Karpas-422 (cell line): ENCODE measurements at regions not wholly inside any gene's neighbourhood (a gene's known extent, or its start where the extent isn't known, plus 50 kb on each side); places are given as distances from the start of the nearest gene placed in this dataset.

ENCODE experiments used
- DNase-seq: peaks from one replicate; pipeline ENCODE4 v3.0.0-alpha.2; 2015
- H2AFZ ChIP-seq: fragments of 200-600 bp; sonication (generic); 2 replicates; pipeline ENCODE4 v1.6.1; 2014; ENCODE audit warnings: antibody characterized with exemption, low read length, mixed read lengths
- H3K27ac ChIP-seq: fragments of 200-600 bp; sonication (generic); 2 replicates; pipeline ENCODE4 v1.5.1; 2014; ENCODE audit warnings: mild to moderate bottlenecking, low read length, moderate library complexity
- H3K27me3 ChIP-seq: fragments of 200-600 bp; sonication (generic); 2 replicates; pipeline ENCODE4 v1.6.1; 2014; ENCODE audit warnings: low read length, mixed read lengths
- H3K36me3 ChIP-seq: fragments of 200-600 bp; sonication (generic); 2 replicates; pipeline ENCODE4 v1.6.1; 2014; ENCODE audit warnings: low read length, mixed read lengths; ENCODE audit not compliant: insufficient read depth
- H3K4me1 ChIP-seq: fragments of 200-600 bp; sonication (generic); 2 replicates; pipeline ENCODE4 v1.6.1; 2014; ENCODE audit warnings: mild to moderate bottlenecking, low read length, mixed read lengths
- H3K4me2 ChIP-seq: fragments of 200-600 bp; sonication (generic); 2 replicates; pipeline ENCODE4 v1.6.1; 2014; ENCODE audit warnings: low read length, low read depth, mild to moderate bottlenecking; ENCODE audit not compliant: poor library complexity, severe bottlenecking
- H3K4me3 ChIP-seq: fragments of 200-600 bp; sonication (generic); 2 replicates; pipeline ENCODE4 v1.5.1; 2014; ENCODE audit warnings: mild to moderate bottlenecking, antibody characterized with exemption, low read length, mixed read lengths
- H3K79me2 ChIP-seq: fragments of 200-600 bp; sonication (generic); 2 replicates; pipeline ENCODE4 v1.6.1; 2014; ENCODE audit warnings: mild to moderate bottlenecking, low read length, mixed read lengths
- H3K9ac ChIP-seq: fragments of 200-600 bp; sonication (generic); 2 replicates; pipeline ENCODE4 v1.6.0; 2014; ENCODE audit warnings: low read length
- H3K9me2 ChIP-seq: fragments of 200-600 bp; sonication (generic), shearing (Covaris generic); replicated peaks from 2 replicates; pipeline ENCODE4 v1.6.0; 2014; ENCODE audit warnings: mild to moderate bottlenecking, low read length, moderate library complexity; ENCODE audit not compliant: insufficient read depth
- H3K9me3 ChIP-seq: fragments of 300-700, 200-600 bp; sonication (generic); 2 replicates; pipeline ENCODE4 v1.6.1; 2014; ENCODE audit warnings: low read length, mixed read lengths
- H4K20me1 ChIP-seq: fragments of 200-600 bp; sonication (generic); 2 replicates; pipeline ENCODE4 v1.6.1; 2014; ENCODE audit warnings: mild to moderate bottlenecking, antibody characterized with exemption, low read length, low read depth; ENCODE audit not compliant: insufficient read depth

DNA sequence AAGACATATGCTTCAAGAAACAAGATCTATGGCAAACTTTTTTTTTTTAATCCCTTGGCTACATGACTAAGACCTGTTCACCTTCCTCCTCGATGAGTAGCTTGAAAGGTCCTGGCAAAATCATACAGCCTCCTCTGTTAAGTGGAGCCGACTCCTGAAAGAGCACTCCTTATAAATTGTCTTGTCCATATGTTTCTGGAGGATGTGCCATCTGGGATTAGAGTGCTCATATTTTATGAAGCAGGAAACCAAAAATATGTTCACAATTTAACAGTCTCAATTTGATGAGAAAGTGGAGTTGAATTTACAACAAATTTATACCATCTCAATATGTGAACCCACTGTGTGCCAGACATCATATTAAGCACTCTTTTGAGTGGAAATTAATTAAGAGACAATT, 912.1 kb upstream of the FAT3 start:
- H3K9me3 ChIP-seq, result peaks cover 45% of the 10 kb centered on the region
- no peak for DNase-seq
- H3K9me2 ChIP-seq, result peaks cover 6% of the 10 kb centered on the region; the same call in 1 of the 2 replicates
- no peak overlapping the region for H3K9ac ChIP-seq
- no peaks in the 10 kb centered on the region for H3K36me3 ChIP-seq
- no peaks in the 10 kb centered on the region for H3K4me1 ChIP-seq
- no peaks in the 10 kb centered on the region for H3K27me3 ChIP-seq
- H4K20me1 ChIP-seq, result no peaks in the 10 kb centered on the region
- no peak overlapping the region for H3K4me2 ChIP-seq
- H3K4me3 ChIP-seq, result no peak overlapping the region
- H2AFZ ChIP-seq, result no peak overlapping the region
- no peak overlapping the region for H3K27ac ChIP-seq
- no peaks in the 10 kb centered on the region for H3K79me2 ChIP-seq

DNA sequence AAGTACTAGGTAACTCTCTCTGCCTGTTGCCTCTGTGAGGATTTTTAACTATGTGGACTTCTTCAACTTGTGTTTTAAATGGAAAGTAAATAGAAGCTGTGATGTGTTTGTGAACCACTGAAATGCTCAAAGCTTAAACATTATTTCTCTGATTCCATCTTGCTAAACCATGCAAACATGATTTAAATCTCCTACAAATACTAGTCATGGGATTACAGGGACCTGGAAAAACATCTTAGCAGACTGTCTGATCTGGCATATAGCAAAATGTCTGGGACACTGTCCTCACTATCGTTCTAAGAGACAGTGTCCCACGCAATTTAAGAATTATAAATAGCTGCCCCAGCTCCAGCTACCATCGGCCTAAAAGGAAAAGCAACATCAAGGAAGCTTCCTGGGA, 914.5 kb upstream of the FAT3 start:
- H3K4me2 ChIP-seq, result no peak overlapping the region
- no peak for DNase-seq
- H2AFZ ChIP-seq, result no peak overlapping the region
- H3K9me2 ChIP-seq, result peaks cover 6% of the 10 kb centered on the region; the same call in 1 of the 2 replicates
- no peaks in the 10 kb centered on the region for H3K27me3 ChIP-seq
- no peaks in the 10 kb centered on the region for H4K20me1 ChIP-seq
- no peak overlapping the region for H3K9ac ChIP-seq
- H3K4me1 ChIP-seq, result no peaks in the 10 kb centered on the region
- no peak overlapping the region for H3K4me3 ChIP-seq
- peaks cover 57% of the 10 kb centered on the region for H3K9me3 ChIP-seq
- no peak overlapping the region for H3K27ac ChIP-seq
- H3K79me2 ChIP-seq, result no peaks in the 10 kb centered on the region
- no peaks in the 10 kb centered on the region for H3K36me3 ChIP-seq

DNA sequence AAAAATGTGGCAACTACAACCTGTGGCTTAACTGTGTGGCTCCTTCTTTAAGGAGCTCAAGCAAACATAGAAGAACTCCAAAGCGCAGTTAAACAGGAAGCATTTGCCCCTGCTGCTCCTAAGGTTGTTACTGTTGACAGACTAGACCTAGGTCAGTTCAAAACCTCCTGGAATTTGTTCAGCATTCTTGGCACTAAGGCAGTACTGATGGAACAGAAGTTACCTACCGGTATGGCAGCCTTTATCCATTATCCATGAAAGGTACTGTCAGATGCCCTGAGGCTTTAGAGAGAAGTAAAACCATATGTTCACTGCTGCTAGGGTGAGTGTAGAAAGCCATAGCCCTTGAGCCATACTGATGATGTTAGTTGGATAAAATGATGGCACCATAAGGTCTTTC, 916.5 kb upstream of the FAT3 start:
- no peak overlapping the region for H3K4me3 ChIP-seq
- H3K9me2 ChIP-seq, result no peaks in the 10 kb centered on the region

DNA sequence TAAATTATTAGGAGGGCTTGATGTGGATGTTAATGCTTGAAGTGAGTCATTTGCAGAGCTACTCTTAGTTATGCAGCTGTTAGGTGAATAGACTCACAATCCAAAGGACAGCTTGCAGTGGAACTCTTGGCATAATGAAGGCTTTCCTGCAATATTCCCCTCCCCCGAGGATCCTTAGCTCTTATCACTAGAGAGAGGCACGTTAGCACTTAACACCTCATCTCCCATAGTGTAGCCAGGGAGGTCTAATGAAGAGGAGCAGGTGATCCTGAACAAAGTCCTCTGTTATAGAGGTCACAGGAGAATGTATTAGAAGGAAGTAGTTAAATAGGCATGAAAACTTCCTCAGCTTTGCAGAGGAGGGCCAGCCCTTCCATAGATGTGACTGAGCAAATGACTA, 919.2 kb upstream of the FAT3 start:
- H3K4me3 ChIP-seq, result no peak overlapping the region
- no peaks in the 10 kb centered on the region for H4K20me1 ChIP-seq
- H3K27ac ChIP-seq, result no peak overlapping the region
- DNase-seq, result no peak
- no peaks in the 10 kb centered on the region for H3K27me3 ChIP-seq
- H3K4me2 ChIP-seq, result no peak overlapping the region
- peaks cover 36% of the 10 kb centered on the region for H3K9me3 ChIP-seq
- no peaks in the 10 kb centered on the region for H3K4me1 ChIP-seq
- 0 out of 2 replicates have a peak, but pooled peaks cover 3% of the 10 kb centered on the region for H3K9me2 ChIP-seq
- no peaks in the 10 kb centered on the region for H3K36me3 ChIP-seq
- no peak overlapping the region for H2AFZ ChIP-seq
- no peak overlapping the region for H3K9ac ChIP-seq
- H3K79me2 ChIP-seq, result no peaks in the 10 kb centered on the region

More for the DNA sequence above, 916.5 kb upstream of the FAT3 start:
- no peaks in the 10 kb centered on the region for H3K27me3 ChIP-seq
- no peak overlapping the region for H3K9ac ChIP-seq
- H2AFZ ChIP-seq, result no peak overlapping the region
- no peaks in the 10 kb centered on the region for H3K79me2 ChIP-seq
- no peak for DNase-seq
- H3K4me2 ChIP-seq, result no peak overlapping the region
- H3K4me1 ChIP-seq, result no peaks in the 10 kb centered on the region
- H3K27ac ChIP-seq, result no peak overlapping the region
- no peaks in the 10 kb centered on the region for H4K20me1 ChIP-seq
- peaks cover 61% of the 10 kb centered on the region for H3K9me3 ChIP-seq
- H3K36me3 ChIP-seq, result no peaks in the 10 kb centered on the region

DNA sequence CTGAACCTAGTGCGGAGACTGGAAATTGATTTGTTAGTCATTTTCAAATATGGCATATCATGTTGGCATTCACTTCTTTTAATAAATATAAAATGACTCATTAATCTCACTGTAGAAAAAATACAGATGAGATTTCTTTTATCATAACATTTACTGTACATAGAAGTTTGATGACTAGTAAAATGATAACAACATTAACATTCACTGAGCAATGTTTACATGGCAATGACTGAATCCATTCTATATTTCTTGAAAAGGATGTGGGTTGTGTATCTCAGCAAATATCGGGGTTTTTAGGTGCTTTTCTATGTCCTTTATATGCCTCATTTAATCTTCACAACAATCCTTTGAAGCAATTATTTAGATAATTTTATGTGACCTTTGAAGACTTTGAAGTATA, 920.9 kb upstream of the FAT3 start:
- H3K9ac ChIP-seq, result no peak overlapping the region
- DNase-seq, result no peak
- H3K4me1 ChIP-seq, result no peaks in the 10 kb centered on the region
- no peak overlapping the region for H3K4me2 ChIP-seq
- H3K36me3 ChIP-seq, result no peaks in the 10 kb centered on the region
- H3K9me3 ChIP-seq, result peaks cover 35% of the 10 kb centered on the region
- H4K20me1 ChIP-seq, result no peaks in the 10 kb centered on the region
- no peak overlapping the region for H3K4me3 ChIP-seq
- H3K9me2 ChIP-seq, result 0 out of 2 replicates have a peak, but pooled peaks cover 3% of the 10 kb centered on the region
- no peaks in the 10 kb centered on the region for H3K79me2 ChIP-seq
- H3K27me3 ChIP-seq, result no peaks in the 10 kb centered on the region
- H2AFZ ChIP-seq, result no peak overlapping the region
- no peak overlapping the region for H3K27ac ChIP-seq

DNA sequence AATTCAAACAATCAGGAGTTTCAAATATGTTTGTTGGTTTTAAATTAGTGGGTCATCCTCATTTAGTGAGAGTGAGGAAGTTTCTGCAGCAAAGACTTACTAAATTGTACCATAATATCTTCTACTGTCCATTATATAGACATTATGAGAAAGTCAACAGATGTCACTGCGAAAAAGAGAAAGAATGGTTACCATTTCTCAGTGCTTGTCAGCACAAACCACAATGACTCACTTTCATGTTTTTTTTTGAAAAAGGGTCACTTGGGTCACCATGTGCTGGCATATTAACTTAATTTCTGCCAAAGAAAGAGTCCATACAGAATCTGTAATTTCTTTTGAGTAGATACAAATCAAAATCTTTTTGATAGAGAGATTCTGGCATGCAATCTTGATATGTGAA, 924.6 kb upstream of the FAT3 start:
- Histone ChIP-seq H4K20me1 (no peaks in the 10 kb centered on the region), H3K27ac (no peak overlapping the region), H3K9me2 (peaks cover 3% of the 10 kb centered on the region; the same call in 1 of the 2 replicates), H3K9me3 (peaks cover 29% of the 10 kb centered on the region), H3K9ac (no peak overlapping the region), H3K79me2 (no peaks in the 10 kb centered on the region), H3K36me3 (no peaks in the 10 kb centered on the region), H3K4me2 (no peak overlapping the region), H3K4me1 (no peaks in the 10 kb centered on the region), H3K27me3 (no peaks in the 10 kb centered on the region), H3K4me3 (no peak overlapping the region), H2AFZ (no peak overlapping the region)
- no peak for DNase-seq

DNA sequence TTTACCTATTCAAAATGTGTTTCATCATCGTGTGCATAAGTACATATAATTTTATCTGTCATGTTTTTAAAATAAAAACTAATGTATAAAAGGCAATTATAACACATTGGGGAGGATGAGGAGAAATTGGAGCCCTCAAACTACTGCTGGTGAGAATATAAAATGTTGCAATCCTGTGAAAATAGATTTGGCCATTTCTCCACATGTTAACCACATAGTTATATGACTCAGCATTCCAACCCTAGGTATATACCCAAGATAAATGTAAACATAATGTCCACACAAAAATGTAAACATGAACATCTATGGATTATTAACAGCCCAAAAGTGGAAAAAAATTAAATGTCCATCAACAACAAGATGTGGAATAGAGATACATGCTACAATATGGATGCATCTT, 928.0 kb upstream of the FAT3 start:
- no peak for DNase-seq
- no peak overlapping the region for H3K4me2 ChIP-seq
- no peak overlapping the region for H3K27ac ChIP-seq
- no peaks in the 10 kb centered on the region for H3K36me3 ChIP-seq
- H3K9me3 ChIP-seq, result peaks cover 36% of the 10 kb centered on the region
- no peaks in the 10 kb centered on the region; the same call in 1 of the 2 replicates for H3K9me2 ChIP-seq
- H3K9ac ChIP-seq, result no peak overlapping the region
- H3K4me3 ChIP-seq, result no peak overlapping the region
- no peaks in the 10 kb centered on the region for H4K20me1 ChIP-seq
- no peaks in the 10 kb centered on the region for H3K79me2 ChIP-seq
- H3K27me3 ChIP-seq, result no peaks in the 10 kb centered on the region
- H2AFZ ChIP-seq, result no peak overlapping the region
- H3K4me1 ChIP-seq, result peaks cover 4% of the 10 kb centered on the region; the same call in 1 of the 2 replicates

DNA sequence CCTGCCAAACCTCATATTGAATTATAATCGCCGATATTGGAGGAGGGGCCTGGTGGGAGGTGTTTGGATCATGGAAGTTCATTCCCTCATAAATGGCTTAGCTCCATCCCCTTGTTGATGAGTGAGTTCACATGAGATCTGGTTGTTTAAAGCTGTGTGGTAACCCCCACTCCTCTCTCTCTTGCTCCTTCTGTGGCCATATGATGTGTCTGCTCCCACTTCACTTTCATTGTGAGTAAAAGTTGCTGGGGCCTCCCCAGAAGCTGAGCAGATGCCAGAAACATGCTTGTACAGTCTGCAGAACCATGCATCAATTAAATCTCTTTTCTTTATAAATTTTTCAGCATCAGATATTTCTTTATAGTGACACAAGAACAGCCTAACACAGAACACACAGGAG, 929.0 kb upstream of the FAT3 start:
- no peak overlapping the region for H3K9ac ChIP-seq
- no peak for DNase-seq
- H3K27me3 ChIP-seq, result no peaks in the 10 kb centered on the region
- H4K20me1 ChIP-seq, result no peaks in the 10 kb centered on the region
- no peaks in the 10 kb centered on the region for H3K79me2 ChIP-seq
- no peaks in the 10 kb centered on the region; the same call in 1 of the 2 replicates for H3K9me2 ChIP-seq
- no peak overlapping the region for H3K27ac ChIP-seq
- no peaks in the 10 kb centered on the region for H3K36me3 ChIP-seq
- H2AFZ ChIP-seq, result no peak overlapping the region
- H3K4me2 ChIP-seq, result no peak overlapping the region
- peaks cover 4% of the 10 kb centered on the region; the same call in 1 of the 2 replicates for H3K4me1 ChIP-seq
- no peak overlapping the region for H3K4me3 ChIP-seq
- peaks cover 41% of the 10 kb centered on the region for H3K9me3 ChIP-seq

DNA sequence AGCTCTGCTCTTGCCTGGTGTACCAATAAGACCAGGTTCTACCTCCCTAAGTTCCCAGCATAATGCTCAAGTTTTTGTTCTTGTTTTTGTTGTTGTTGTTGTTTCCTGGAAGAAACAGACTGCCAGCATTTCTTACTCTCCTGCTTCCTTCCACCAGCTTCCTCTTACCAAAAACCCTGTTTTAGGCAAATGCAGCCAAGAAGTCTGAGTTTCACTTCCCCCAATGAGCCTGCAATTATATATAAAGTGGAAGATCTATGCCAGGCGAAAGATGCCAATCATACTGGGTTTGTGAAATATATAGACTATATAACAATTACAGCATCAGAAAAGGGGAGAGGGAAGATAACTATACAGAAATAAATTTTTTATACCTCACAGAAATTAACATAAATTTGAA, 931.5 kb upstream of the FAT3 start:
- H3K4me2 ChIP-seq, result no peak overlapping the region
- no peak overlapping the region for H3K27ac ChIP-seq
- H3K27me3 ChIP-seq, result no peaks in the 10 kb centered on the region
- H3K4me3 ChIP-seq, result no peak overlapping the region
- peak; percentile 75 for DNase-seq
- no peaks in the 10 kb centered on the region for H3K79me2 ChIP-seq
- peaks cover 4% of the 10 kb centered on the region; the same call in 1 of the 2 replicates for H3K4me1 ChIP-seq
- H2AFZ ChIP-seq, result no peak overlapping the region
- H3K9me2 ChIP-seq, result no peaks in the 10 kb centered on the region; the same call in 1 of the 2 replicates
- peaks cover 51% of the 10 kb centered on the region for H3K9me3 ChIP-seq
- no peak overlapping the region for H3K9ac ChIP-seq
- H3K36me3 ChIP-seq, result no peaks in the 10 kb centered on the region
- H4K20me1 ChIP-seq, result no peaks in the 10 kb centered on the region
